HEK293 (cell line): ENCODE measurements at regions not wholly inside any gene's neighbourhood (a gene's known extent, or its start where the extent isn't known, plus 50 kb on each side); places are given as distances from the start of the nearest gene placed in this dataset.

ENCODE experiments used
- GLI4 ChIP-seq: fragments of 450-650 bp; formaldehyde crosslinking; IDR thresholded peaks from 2 replicates; pipeline ENCODE4 v1.5.1; 2016; ENCODE audit warnings: missing biosample characterization, missing genetic modification characterization
- KLF16 ChIP-seq: fragments of 450-650 bp; formaldehyde crosslinking; IDR thresholded peaks from 2 replicates; pipeline ENCODE4 v1.5.1; 2017; ENCODE audit warnings: missing biosample characterization, missing genetic modification characterization
- SETDB1 ChIP-seq: IDR thresholded peaks from one replicate; pipeline ENCODE4 v1.6.1; 2017; ENCODE audit warnings: mild to moderate bottlenecking, low read length, moderate library complexity, mixed read lengths; ENCODE audit not compliant: insufficient read length
- ZBTB7A ChIP-seq: fragments of 450-650 bp; formaldehyde crosslinking; IDR thresholded peaks from 2 replicates; pipeline ENCODE4 v1.5.1; 2016; ENCODE audit warnings: low read depth, missing biosample characterization, missing genetic modification characterization
- ZNF121 ChIP-seq: fragments of 450-650 bp; formaldehyde crosslinking; IDR thresholded peaks from 2 replicates; pipeline ENCODE4 v1.5.1; 2016; ENCODE audit warnings: missing biosample characterization, missing genetic modification characterization
- ZNF433 ChIP-seq: fragments of 450-650 bp; formaldehyde crosslinking; IDR thresholded peaks from 2 replicates; pipeline ENCODE4 v1.5.1; 2016; ENCODE audit warnings: missing biosample characterization, missing genetic modification characterization, low read depth
- TF ChIP-seq, protein P1 (sequence below): fragments of 450-650 bp; formaldehyde crosslinking; IDR thresholded peaks from 2 replicates; pipeline ENCODE4 v1.5.1; 2016; ENCODE audit warnings: missing biosample characterization, missing genetic modification characterization
- TF ChIP-seq, protein P2 (sequence below): fragments of 450-650 bp; formaldehyde crosslinking; IDR thresholded peaks from 2 replicates; pipeline ENCODE4 v1.5.1; 2016; ENCODE audit warnings: missing biosample characterization, missing genetic modification characterization
- TF ChIP-seq, protein P3 (sequence below): fragments of 450-650 bp; formaldehyde crosslinking; IDR thresholded peaks from 2 replicates; pipeline ENCODE4 v1.5.1; 2016; ENCODE audit warnings: missing biosample characterization, missing genetic modification characterization
- TF ChIP-seq, protein P4 (sequence below): fragments of 450-650 bp; formaldehyde crosslinking; IDR thresholded peaks from 2 replicates; pipeline ENCODE4 v1.5.1; 2016; ENCODE audit warnings: missing biosample characterization, missing genetic modification characterization
- TF ChIP-seq, protein P5 (sequence below): fragments of 450-650 bp; formaldehyde crosslinking; IDR thresholded peaks from 2 replicates; pipeline ENCODE4 v1.5.1; 2017; ENCODE audit warnings: missing biosample characterization, missing genetic modification characterization

DNA sequence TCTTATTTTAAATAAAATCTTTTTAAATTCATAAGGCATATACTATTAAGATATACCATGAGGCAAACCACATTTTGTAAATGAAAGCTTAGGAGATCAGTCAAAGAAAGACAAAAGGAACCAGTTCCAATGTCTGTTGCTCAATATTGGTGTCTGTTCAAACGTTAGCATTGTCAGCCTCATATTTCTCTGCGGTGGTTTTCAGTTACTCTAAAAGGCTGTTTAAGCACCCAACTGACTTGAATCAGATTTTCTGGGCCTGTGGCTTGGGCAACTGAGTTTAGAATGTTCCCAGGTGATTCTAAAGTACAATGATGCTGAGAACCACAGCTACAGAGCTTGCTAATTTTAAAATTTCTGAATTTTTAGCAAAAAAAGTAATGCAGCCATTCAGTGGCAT, 166.3 kb upstream of the KIF2A start:
- TF ChIP-seq ZNF121, result no peak
- TF ChIP-seq, protein P1, sequence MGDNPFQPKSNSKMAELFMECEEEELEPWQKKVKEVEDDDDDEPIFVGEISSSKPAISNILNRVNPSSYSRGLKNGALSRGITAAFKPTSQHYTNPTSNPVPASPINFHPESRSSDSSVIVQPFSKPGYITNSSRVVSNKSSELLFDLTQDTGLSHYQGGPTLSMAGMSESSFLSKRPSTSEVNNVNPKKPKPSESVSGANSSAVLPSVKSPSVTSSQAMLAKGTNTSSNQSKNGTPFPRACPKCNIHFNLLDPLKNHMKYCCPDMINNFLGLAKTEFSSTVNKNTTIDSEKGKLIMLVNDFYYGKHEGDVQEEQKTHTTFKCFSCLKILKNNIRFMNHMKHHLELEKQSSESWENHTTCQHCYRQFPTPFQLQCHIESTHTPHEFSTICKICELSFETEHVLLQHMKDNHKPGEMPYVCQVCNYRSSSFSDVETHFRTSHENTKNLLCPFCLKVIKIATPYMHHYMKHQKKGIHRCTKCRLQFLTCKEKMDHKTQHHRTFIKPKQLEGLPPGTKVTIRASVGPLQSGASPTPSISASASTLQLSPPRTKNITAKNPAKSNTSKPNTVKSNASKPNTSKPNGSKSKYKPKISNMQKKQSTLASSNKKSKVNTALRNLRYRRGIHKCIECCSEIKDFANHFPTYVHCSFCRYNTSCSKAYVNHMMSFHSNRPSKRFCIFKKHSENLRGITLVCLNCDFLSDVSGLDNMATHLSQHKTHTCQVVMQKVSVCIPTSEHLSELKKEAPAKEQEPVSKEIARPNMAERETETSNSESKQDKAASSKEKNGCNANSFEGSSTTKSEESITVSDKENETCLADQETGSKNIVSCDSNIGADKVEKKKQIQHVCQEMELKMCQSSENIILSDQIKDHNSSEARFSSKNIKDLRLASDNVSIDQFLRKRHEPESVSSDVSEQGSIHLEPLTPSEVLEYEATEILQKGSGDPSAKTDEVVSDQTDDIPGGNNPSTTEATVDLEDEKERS (tag by site-specific recombination), result no peak
- TF ChIP-seq, protein P2, sequence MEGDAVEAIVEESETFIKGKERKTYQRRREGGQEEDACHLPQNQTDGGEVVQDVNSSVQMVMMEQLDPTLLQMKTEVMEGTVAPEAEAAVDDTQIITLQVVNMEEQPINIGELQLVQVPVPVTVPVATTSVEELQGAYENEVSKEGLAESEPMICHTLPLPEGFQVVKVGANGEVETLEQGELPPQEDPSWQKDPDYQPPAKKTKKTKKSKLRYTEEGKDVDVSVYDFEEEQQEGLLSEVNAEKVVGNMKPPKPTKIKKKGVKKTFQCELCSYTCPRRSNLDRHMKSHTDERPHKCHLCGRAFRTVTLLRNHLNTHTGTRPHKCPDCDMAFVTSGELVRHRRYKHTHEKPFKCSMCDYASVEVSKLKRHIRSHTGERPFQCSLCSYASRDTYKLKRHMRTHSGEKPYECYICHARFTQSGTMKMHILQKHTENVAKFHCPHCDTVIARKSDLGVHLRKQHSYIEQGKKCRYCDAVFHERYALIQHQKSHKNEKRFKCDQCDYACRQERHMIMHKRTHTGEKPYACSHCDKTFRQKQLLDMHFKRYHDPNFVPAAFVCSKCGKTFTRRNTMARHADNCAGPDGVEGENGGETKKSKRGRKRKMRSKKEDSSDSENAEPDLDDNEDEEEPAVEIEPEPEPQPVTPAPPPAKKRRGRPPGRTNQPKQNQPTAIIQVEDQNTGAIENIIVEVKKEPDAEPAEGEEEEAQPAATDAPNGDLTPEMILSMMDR (tag by site-specific recombination), result no peak
- TF ChIP-seq, protein P3, sequence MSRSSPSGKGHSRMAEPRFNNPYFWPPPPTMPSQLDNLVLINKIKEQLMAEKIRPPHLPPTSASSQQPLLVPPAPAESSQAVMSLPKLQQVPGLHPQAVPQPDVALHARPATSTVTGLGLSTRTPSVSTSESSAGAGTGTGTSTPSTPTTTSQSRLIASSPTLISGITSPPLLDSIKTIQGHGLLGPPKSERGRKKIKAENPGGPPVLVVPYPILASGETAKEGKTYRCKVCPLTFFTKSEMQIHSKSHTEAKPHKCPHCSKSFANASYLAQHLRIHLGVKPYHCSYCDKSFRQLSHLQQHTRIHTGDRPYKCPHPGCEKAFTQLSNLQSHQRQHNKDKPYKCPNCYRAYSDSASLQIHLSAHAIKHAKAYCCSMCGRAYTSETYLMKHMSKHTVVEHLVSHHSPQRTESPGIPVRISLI (tag by site-specific recombination), result no peak
- TF ChIP-seq ZBTB7A (tag by site-specific recombination), result no peak
- TF ChIP-seq SETDB1, result no peak
- TF ChIP-seq, protein P4, sequence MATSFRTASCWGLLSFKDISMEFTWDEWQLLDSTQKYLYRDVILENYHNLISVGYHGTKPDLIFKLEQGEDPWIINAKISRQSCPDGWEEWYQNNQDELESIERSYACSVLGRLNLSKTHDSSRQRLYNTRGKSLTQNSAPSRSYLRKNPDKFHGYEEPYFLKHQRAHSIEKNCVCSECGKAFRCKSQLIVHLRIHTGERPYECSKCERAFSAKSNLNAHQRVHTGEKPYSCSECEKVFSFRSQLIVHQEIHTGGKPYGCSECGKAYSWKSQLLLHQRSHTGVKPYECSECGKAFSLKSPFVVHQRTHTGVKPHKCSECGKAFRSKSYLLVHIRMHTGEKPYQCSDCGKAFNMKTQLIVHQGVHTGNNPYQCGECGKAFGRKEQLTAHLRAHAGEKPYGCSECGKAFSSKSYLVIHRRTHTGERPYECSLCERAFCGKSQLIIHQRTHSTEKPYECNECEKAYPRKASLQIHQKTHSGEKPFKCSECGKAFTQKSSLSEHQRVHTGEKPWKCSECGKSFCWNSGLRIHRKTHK, result no peak
- no peak for TF ChIP-seq ZNF433 (tag by site-specific recombination)
- no peak for TF ChIP-seq KLF16 (tag by site-specific recombination)
- TF ChIP-seq GLI4 (tag by site-specific recombination), result no peak
- TF ChIP-seq, protein P5, sequence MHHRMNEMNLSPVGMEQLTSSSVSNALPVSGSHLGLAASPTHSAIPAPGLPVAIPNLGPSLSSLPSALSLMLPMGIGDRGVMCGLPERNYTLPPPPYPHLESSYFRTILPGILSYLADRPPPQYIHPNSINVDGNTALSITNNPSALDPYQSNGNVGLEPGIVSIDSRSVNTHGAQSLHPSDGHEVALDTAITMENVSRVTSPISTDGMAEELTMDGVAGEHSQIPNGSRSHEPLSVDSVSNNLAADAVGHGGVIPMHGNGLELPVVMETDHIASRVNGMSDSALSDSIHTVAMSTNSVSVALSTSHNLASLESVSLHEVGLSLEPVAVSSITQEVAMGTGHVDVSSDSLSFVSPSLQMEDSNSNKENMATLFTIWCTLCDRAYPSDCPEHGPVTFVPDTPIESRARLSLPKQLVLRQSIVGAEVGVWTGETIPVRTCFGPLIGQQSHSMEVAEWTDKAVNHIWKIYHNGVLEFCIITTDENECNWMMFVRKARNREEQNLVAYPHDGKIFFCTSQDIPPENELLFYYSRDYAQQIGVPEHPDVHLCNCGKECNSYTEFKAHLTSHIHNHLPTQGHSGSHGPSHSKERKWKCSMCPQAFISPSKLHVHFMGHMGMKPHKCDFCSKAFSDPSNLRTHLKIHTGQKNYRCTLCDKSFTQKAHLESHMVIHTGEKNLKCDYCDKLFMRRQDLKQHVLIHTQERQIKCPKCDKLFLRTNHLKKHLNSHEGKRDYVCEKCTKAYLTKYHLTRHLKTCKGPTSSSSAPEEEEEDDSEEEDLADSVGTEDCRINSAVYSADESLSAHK (tag by site-specific recombination), result no peak
